Activated CD4-positive, CD25-positive, alpha-beta regulatory T cell treated with anti-CD3 and anti-CD28 coated beads, Interleukin-2, amount 50 U/mL, for 24 hours (primary cell): ENCODE measurements at regions not wholly inside any gene's neighbourhood (a gene's known extent, or its start where the extent isn't known, plus 50 kb on each side); places are given as distances from the start of the nearest gene placed in this dataset.
"Not testable (repeated sequence)": the region's sequence is repeated elsewhere in the genome, so short reads cannot be mapped to it uniquely, and the experiment has no call there.

ENCODE experiments used
- ATAC-seq, 2 donors: fragments of 150-1000 bp; cut with Tn5 transposase; one replicate each; pipeline ENCODE4 v1.10.0; 2021; ENCODE audit warnings: mild to moderate bottlenecking in 1 of 2, moderate library complexity in 1 of 2

GRCh38 chr10:8314486-8314885 is 260.0 kb downstream of the GATA3 start:
- no peak for ATAC-seq

DNA sequence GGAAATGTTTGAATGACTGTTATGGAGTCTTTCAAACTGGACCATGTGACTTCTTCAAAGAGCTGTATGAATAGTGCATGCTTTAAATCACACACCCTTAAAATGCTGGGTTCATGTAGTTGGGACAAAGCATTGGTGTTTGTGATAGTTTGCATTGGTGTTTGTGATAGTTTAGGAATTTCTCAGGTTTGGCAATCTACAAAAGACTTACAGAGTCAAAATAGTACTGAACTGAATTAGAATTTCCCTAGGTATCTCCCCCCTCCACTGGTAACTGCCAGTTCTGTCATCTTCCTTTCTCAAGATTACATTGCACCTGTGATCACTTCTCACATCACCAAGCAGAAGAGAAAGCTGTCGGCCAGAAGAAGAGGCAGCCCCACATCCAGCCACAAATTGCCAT is 261.1 kb downstream of the GATA3 start:
- ATAC-seq, result peak in 1 of 2 donors; percentile 17

DNA sequence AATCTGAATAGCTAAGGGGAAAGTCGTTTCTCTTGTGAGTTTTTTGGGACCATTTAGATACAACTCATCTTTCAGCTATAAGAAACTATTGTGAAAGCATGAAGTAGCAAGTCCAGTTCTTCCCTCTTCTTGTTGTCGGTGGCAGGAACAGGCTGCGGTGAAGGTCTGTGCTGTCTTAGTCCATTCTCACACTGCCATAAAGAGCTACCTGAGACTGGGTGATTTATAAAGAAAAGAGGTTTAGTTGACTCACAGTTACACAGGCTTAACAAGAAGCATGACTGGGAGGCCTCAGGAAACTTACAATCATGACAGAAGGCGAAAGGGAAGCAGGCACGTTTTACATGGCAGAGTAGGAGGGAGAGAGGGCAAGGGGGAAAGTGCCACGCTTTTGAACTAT is 261.8 kb downstream of the GATA3 start:
- no peak for ATAC-seq

DNA sequence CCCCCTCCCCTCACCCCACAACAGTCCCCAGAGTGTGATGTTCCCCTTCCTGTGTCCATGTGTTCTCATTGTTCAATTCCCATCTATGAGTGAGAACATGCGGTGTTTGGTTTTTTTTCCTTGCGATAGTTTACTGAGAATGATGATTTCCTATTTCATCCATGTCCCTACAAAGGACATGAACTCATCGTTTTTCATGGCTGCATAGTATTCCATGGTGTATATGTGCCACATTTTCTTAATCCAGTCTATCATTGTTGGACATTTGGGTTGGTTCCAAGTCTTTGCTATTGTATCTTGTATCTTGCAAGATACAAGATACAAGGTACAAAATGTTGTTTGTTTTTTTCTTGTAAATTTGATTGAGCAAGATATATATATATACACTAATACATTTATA is 263.9 kb downstream of the GATA3 start:
- not testable (repeated sequence) for ATAC-seq

GRCh38 chr10:8318956-8319355 is 264.5 kb downstream of the GATA3 start:
- no peak for ATAC-seq

- no peak for ATAC-seq
These were observed 265.2 kb downstream of the GATA3 start for GRCh38 chr10:8319704-8320103.

DNA sequence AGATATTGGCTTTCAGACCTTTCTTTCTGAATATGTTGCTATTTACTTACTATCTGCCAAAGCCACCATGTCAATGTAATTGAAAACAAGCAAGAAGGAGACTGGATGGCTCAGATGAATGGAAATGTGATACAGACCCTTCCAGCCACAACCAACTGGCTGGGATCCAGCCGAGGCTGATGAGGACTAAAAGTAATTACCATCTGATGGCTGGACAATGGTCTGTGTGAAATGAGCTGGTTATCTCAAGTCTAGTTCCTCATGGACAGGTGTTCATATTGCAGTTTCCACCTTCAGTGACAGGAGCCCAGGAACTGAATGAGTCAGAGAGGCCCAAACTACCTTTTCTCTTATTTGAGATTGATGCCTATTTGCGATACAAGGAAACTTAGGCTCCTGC is 267.5 kb downstream of the GATA3 start:
- ATAC-seq, result no peak

GRCh38 chr10:8323428-8324054 is 269.1 kb downstream of the GATA3 start:
- no peak for ATAC-seq

GRCh38 chr10:8325024-8325980 is 270.8 kb downstream of the GATA3 start:
- ATAC-seq, result peak; percentile 76 to 87

DNA sequence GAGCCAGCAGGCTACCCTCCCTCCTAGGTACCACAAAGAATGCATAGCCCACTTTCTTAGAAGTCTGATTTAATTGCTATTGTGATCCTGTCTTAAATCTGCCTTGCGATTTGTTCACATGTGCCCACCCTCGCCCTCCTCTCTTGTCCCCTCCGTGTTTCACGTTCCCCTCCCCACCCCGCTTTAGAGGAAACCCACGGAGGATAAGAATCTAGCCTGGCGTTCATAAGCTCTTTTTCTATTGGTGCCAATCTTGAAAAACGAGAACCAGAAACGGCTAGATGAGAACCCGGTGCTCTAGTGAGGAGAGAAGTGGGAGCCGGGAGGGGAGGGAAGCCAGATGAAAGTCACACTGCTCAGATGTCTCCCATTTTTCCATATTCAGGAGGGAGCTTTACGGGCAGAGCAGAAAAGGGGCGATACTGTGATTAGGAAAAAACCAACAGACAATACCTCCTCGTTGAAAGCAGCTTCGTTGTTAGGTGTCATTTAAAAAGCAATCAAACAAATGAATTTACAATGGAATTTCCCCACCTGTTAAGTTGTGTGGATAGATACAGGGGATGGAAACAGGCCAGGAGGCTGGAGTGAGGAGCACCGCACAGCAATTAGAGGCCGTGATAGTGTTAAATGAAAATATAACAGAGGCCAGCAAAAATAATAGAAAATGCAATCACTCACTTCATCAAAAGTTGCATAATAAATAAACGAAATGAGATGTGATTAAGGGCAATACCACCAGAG is 272.1 kb downstream of the GATA3 start:
- no peak for ATAC-seq

- no peak for ATAC-seq
These were observed 272.6 kb downstream of the GATA3 start for GRCh38 chr10:8327140-8327423.

DNA sequence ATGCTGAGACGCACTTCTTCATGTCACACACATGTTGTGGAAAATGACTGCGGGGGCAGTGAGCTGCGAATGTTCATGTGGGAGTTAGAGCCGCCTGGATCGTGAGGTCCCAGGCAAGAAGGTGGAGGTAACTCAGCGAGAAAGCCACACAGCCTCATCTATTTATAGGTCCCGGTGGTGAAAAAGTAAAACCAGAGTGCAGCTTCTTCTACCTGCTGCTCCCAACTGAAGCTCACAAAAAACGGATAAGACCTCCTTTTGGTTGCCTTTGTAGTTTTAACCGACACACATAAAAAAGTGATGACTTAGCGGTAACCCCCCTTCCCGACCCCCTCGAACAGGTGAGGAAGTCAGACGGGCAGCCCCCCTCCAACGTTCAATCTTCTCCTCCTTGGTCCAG is 276.9 kb downstream of the GATA3 start:
- ATAC-seq, result no peak

DNA sequence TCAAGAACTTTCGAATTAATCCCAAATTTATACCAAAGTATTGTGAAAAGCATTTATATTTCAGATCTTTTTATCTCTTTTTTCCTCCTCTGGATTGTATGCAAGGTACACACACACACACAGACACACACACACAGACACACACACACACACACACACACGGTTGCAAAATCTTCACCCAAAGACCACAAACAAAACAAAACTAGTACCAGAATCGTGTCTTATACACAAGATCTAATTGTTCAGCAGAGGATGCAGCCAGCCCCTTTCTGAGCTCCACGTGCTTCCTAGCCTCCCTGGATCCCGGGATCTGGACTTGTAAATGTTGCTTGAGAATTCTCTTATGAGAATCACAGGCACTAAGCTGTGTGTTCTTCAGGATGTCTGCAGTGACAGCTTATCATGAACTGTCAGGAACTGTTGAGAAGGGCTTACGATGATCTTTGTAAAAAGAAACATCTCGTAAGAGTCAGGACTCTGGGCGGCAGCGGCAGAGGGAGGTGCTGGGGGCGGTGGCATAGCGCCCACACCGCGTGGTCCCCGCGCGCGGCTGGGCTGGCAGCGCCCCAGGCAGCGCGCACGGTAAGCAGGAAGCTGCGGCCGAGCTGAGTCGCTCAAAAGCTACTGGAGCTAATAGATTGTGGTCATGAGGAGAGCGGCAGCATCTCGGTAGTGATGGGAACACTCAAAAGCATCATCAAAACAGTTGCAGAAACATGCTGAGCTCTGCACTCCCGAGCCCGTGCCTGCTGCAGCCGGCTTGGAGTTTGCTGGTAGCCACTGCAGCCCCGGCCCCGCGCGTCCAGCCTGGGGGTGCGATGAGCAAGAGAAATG is 277.6 kb downstream of the GATA3 start:
- ATAC-seq, result peak; percentile 97 to 99

- no peak for ATAC-seq
These were observed 278.2 kb downstream of the GATA3 start for GRCh38 chr10:8332730-8333111.

GRCh38 chr10:8334631-8335030 is 280.1 kb downstream of the GATA3 start:
- ATAC-seq, result no peak

- ATAC-seq, result no peak
These were observed 282.3 kb downstream of the GATA3 start for GRCh38 chr10:8336629-8337331.

GRCh38 chr10:8337332-8337651 is 282.8 kb downstream of the GATA3 start:
- ATAC-seq, result no peak

DNA sequence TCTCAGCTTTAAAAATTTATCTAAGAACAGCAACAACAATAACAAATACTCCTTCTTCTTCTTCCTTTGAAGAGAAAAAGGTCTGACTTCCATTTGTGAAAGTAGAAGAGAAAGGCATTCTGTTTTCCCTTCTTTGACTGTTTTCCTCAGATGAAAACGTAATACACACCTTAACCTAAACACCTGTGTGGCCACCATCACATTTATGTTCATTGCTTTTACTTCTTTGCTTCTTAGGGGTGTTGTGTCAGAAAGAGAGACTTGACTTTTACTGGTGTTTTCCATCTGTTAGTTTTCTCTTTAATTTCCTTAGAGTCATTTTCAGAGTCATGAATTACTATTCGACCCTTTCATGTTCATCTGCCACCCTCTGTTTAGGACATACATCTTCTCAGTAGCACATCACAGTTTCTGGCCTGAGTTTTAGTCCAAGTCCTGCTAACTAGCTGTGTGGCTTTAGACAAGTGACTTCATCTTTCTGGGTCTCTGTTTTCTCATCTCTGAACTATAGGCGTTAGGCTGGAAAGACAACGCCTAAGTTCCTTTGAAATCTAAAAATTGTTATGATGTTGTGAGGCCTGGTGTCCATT is 283.8 kb downstream of the GATA3 start:
- peak; percentile 51 to 79 for ATAC-seq

DNA sequence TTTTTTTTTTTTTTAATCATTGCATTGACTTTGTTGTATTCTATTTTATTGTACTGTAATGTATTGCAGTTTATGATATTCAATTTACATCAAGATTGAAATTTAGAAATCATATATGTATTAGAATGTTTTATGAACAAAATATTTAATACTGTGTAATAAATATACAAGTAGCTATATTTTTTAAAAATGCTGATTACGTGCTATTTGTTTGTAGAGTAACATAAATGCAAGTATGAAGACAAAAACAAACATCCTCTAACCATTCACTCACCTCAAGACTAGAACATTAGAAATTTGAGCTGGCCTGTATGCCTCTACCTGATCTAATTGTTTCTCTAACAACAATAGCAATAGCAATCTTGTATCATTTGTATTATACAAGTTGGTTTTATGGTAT is 290.3 kb downstream of the GATA3 start:
- ATAC-seq, result no peak

GRCh38 chr10:8346861-8347260 is 292.4 kb downstream of the GATA3 start:
- ATAC-seq, result no peak

GRCh38 chr10:8347614-8348013 is 293.1 kb downstream of the GATA3 start:
- not testable (repeated sequence) for ATAC-seq
